SH-SY5Y (cell line): ENCODE measurements at regions not wholly inside any gene's neighbourhood (a gene's known extent, or its start where the extent isn't known, plus 50 kb on each side); places are given as distances from the start of the nearest gene placed in this dataset.
A peak's percentile ranks its signal among the peaks of the same experiment; 100 is the strongest.

Experiments used
- GATA2 ChIP-seq: IDR thresholded peaks from 2 replicates; pipeline ENCODE4 v1.6.1; 2011; ENCODE audit warnings: mild to moderate bottlenecking, low read depth, low read length
- GATA3 ChIP-seq: IDR thresholded peaks from 2 replicates; pipeline ENCODE4 v1.6.1; 2011; ENCODE audit warnings: low read depth, mild to moderate bottlenecking, low read length, moderate library complexity

DNA sequence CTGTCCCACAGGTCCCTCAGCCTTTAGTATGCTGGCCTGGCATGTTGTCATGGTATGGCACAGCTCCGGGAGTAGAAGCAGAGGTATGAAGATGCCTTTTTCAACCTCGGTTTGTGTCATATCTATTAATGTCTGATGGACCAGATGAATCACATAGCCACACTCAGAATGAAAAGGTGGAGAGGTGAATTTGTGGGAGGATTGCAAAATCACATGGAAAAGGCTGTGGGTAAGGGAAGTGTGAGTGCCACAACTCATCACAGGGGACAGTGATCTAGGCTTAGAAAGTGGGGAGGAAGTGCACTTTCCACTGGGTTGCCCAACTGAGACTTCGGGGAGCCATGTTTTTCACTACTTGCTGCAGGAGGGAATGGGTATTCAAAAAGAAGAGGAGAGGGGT, 190.7 kb downstream of the WDR11 start:
- no peak for TF ChIP-seq GATA2
- no peak for TF ChIP-seq GATA3

DNA sequence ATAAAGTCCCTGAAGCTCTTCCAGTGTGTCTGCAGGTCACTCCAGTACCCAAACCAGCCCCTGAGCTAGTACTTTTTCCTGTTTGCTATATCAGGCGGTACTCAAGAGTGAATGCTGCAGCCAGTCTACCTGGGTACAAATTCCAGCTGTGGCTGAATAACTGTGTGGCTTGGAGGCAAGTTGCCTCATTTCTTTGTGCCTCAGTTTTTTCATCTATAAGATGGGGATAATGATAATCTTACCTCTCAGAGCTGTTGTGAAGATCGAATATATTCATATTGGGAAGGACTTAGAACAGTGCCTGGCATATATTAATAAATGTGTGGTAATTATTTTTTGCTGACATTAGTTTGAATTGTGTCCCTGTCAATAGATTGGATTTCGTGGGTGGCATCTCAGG, 191.2 kb downstream of the WDR11 start:
- no peak for TF ChIP-seq GATA3
- no peak for TF ChIP-seq GATA2

DNA sequence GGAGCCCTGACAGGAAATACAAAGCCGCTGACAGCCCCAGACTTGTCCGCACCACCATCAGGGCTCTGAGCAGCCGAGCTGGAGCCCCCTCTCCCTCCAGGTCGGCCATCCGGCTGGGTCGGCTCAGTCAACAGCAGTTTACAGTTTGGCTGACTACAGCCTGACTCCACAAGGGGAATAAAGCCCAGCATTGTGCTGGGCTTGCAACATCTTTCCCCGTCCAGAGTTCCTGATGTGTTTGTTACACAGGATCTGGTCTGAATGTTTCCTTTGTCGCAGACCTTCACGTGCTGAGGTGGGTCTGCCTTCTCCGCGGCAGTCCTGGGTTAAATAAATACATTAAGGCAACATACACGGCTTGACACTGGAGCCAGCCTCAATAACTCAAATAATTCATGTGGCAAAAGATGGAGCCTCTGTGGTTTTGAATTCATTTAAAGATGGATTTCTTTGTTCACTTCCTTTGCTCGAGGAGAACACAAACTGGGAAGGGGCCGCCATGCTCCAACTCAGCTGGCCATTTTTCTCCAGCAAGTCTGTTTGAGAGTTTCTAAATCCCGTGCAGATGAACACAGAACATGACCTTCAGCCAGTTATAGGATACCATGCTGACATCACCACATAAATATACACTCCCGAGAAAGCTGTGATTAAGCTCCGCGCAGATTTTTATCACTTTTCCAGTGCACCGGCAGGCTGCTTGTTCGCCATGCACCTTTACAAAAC, 192.1 kb downstream of the WDR11 start:
- 0 out of 2 replicates have a peak, but pooled peaks have one; percentile 34 for TF ChIP-seq GATA3
- TF ChIP-seq GATA2 = peak; percentile 65

DNA sequence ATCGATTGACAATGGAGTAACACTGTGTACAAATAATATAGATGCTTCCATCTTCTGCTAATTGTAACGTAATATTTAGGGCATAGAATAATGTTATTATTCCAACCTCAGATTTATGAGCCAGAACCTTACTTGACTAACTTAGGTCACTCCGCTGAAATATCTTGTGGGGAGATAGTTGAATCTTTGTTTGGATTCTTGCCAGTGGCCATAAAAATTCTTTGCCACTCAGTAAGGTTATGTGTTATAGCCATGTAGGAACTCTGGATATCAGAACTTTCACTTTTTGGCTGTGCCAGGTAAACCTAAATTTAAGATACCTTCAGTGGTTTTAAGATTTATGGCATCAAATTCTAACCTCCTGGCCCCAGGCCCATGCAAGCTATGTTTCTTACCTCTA, 197.6 kb downstream of the WDR11 start:
- TF ChIP-seq GATA2 = no peak
- TF ChIP-seq GATA3 = no peak

DNA sequence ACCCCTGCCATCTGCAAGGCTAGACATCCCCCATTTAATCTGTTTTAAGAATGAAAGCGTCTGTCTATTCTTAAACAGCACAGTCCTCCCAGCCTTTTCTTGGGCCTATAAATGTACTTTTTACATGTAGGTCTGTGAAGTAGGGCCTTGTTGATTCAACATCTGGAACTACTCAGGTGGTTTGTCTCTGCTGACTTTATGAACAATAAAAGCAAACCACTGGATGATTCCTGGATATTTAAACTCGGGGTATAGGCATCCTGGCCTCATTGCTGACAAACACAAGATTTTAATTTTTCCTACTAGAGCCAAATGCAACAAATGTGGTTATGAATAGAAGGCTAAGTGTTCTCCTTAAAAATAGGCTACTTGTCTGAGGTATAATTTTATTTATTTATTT, 198.3 kb downstream of the WDR11 start:
- TF ChIP-seq GATA3 (no peak), GATA2 (no peak)

DNA sequence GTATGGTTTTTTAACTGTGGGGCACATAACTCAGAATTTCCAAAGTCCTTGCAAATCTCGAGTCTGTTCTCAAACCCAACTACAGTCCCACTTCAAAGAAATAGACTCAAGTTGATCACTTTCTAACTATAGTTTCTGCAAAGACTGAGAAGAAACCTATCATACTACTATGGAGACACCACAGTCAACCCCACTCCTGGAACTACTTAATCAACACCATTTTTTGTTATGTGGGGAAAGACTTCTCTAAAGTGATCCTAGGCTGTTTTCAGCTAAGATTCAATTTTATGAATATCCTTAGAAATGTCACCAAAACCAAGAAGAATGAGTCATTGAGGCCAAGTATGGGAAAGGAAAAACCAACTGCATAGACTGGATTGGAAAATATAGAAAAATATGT, 198.8 kb downstream of the WDR11 start:
- TF ChIP-seq GATA3 (no peak), GATA2 (no peak)

DNA sequence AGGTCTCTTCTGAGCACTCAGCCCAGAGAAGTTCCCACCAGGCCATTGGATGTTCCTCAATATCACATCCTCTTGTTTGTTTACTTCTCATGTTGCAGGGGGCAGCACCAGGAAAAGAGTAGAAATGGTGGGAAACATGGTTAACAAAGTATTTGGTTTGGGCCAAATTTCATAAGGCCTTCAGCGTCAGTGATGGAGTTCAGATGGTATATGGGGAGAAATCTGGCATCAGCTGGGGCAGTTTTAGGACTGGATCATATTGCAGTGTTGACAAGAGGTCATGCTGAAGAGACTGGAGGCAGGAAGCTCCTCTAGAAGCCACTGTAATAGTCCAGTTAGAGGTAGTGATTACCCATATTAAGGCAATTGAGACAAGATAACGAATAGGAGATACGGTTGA, 200.0 kb downstream of the WDR11 start:
- no peak for TF ChIP-seq GATA2
- no peak for TF ChIP-seq GATA3

DNA sequence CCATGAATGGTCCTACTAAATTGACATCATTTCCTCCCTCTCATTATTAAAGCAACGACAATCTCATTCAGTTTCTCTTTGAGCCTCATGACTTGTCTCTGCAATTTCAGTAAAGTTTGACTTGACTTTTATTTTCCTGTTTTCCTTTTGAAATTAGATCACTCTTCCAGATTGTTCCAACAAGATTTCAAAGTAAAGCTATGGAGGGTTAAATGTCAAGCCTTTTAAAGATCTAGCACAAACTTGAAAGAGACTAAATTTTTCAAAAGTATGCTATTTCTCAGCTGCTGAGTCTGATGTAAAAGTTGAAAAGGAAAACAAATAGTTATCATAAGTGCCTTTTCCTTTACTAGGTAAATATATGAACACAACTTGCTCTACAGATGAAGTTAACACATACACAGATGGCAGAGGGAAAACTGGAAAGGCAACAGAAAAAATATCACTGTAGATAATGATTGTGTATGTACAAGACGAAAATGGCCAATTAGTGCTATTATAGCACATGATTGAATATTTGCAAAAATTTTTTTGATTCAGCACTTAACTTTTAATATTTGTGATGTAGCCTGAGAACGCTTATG, 200.6 kb downstream of the WDR11 start:
- TF ChIP-seq GATA2 (no peak), GATA3 (no peak)

DNA sequence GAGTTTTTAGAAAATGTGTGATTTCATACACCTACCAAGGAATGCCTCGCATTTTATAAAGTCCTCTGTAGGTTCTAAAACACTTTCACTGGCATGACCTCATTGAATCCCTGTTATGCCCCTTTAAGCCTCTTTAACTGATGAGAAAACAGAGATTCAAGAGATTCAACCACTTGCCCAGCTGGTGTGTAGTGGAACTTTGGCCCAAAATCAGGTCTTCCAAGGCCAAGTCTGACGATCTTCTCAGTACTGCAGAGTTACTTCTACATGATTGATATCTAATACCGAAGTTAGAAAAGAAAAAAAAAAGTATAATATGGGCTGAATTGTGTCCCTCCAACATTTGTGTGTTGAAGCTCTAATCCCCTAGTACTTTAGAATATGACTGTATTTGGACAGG, 202.0 kb downstream of the WDR11 start:
- TF ChIP-seq GATA2 (no peak), GATA3 (no peak)

DNA sequence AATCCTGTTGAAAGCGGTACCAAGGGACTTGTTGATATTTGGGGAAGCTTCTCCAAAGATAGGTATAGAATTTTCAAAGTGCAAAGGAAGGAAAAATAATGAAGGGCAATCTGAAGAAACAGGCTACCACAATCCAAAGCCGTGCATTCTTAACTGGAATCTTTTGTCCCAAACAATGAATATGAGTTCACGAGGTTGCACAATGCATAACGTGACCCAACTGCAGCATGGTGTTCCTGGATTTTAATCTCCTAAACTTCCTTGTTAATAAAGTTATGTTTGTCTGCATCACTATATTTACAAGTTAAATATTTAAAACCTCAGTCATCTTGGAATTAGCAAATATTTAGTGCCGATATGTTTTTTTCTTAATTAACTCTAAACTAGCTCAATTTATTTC, 203.7 kb downstream of the WDR11 start:
- no peak for TF ChIP-seq GATA3
- no peak for TF ChIP-seq GATA2

DNA sequence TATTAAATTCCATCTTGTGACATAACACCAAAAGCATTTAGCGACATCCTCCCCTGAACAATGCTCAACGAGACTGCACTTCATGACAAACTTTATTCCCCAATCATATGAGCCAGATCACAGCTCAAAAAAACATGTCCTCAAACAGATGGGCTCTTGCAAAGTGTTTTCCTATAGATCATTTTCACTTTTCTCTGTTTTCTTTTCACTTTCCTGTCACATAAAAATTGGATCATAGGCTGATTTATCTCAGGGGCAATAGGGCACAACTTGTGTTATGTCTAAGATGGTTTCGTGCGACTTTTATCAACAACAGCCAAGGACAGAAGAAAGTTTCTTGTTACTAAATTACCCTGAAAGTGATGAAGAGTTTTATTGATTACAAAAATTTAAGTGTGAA, 206.1 kb downstream of the WDR11 start:
- TF ChIP-seq GATA3 (no peak), GATA2 (no peak)

DNA sequence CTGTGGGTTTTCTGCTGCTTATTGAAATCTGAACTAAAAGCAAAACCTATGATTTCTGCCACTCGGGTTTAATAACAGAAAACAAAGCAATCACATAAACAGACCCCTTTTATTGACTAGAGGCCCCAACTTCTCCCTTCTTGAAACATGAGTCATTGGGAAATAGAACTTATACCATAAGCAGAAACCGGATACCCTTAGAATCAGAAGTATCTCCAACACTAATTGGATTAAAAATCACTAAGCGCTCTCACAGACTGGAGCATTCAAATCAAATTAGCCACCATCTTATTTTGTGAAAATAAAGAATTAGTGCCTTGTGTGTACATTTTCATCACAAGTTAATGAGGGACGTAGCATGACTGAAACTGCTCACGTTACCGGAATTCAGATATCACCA, 206.9 kb downstream of the WDR11 start:
- TF ChIP-seq GATA2 (no peak), GATA3 (no peak)

DNA sequence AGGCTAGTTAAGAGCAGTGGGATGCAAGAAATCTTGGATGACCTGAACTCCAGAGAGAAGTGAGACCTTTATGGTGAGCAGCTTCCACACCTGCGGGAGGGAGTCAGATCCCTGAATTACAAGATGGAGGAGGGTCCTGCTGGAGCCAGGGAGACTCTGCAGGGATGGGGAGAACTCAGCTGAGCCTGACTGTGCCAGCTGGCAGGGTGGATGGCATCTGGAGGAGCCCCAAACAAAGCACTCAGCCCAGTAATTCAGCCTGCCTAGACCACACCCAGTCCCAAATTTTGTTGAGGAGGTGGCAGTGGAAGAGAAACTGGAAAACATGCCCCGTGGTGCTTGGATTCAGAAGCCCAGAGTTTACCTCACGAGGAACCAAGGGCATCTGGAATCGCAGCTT, 208.2 kb downstream of the WDR11 start:
- no peak for TF ChIP-seq GATA3

DNA sequence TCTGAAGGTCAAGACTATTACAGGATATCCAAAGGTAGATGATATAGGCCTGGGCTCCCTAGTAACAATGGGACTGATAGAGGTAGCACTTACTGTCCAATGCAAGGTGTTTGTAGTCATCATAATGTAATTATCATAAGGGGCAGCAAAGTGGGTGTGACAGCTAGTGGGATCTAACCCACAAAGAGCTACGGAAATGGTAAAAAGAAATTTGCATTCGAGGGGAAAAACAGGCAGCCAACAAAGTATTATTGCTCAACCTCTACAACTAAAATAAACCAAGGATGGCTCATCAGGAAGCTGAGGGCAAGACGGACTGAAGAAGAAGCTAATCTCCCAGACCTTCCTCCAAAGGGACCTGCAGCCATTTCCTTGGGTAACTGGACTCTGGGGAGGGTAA, 211.0 kb downstream of the WDR11 start:
- TF ChIP-seq GATA2 (no peak), GATA3 (no peak)

DNA sequence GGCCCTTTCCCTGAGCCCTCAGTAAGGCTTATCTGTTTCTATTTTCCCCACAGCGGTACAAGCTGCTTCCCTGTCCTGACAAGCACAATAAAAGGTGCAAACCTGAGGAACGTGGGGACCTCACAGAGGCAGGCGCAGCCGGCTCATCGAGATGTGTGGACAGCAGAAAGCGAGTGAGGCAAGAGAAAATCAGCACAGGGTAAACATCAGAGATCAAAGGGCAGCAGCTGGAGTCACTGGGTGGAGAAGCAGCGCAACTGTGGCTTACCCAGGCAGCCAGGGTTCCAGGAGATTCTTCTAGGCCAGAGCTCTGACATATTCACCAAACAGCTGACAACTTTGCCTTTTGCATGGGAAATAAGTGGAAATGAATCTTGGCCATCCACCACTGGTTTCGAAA, 212.6 kb downstream of the WDR11 start:
- TF ChIP-seq GATA3 (no peak), GATA2 (no peak)
